ENCODE measurements at regions not wholly inside any gene's neighbourhood (a gene's known extent, or its start where the extent isn't known, plus 50 kb on each side); places are given as distances from the start of the nearest gene placed in this dataset.

GRCh38 chr6:11639376-11640235 is 102.1 kb downstream of the TMEM170B start:
- Histone ChIP-seq H3K4me3 (no peak overlapping the region), H3K4me1 (peaks cover 17 to 27% (median 17%) of the 10 kb centered on the region in 3 donors), H3K27ac (no peak overlapping the region), H3K27me3 (no peaks in the 10 kb centered on the region), H3K36me3 (no peaks in the 10 kb centered on the region), H3K9me3 (no peaks in the 10 kb centered on the region)
- FAIRE-seq (no peak), DNase-seq (no peak), ATAC-seq (no peak)
- no peak for TF ChIP-seq CTCF (IDR thresholded peaks at IDR 0.05)
- intact Hi-C loops (cut with DNase I) = no loop called here
- WGBS, 2 donors = 86 to 87% methylated on average over 5 of the region's 5 CpGs

DNA sequence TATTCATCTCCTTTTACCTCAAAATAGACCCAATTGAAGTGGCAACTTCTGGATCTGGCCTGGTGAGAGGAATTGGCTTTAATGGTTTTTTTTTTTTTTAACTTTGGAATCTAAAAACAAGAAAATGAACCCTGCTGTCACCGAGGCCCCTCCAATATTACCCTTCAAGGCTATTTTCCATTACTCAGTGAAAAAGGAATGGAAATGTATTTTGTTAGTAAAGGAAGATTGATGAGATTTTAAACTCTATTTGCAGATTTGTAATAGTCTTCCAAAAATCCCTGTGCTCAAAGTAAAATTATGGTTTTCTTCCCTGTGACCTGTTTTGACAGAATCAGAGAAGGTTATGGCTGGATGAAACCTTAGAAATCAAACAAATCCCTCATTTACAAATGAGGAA is 102.9 kb downstream of the TMEM170B start:
- intact Hi-C loops (cut with DNase I) = no loop called here
- no peak for TF ChIP-seq CTCF (IDR thresholded peaks at IDR 0.05)

GRCh38 chr6:11644071-11644470 is 106.5 kb downstream of the TMEM170B start:
- intact Hi-C loops (cut with DNase I) = no loop called here
- WGBS, 2 donors = 96 to 98% methylated on average over 2 of the region's 2 CpGs
- Histone ChIP-seq H3K36me3 (no peaks in the 10 kb centered on the region), H3K4me3 (no peak overlapping the region), H3K27me3 (no peaks in the 10 kb centered on the region), H3K4me1 (no peaks in the 10 kb centered on the region), H3K27ac (no peak overlapping the region), H3K9me3 (no peaks in the 10 kb centered on the region)
- TF ChIP-seq CTCF (IDR thresholded peaks at IDR 0.05) = no peak
- DNase-seq (no peak), ATAC-seq (no peak), FAIRE-seq (no peak)

More for the DNA sequence above, 102.9 kb downstream of the TMEM170B start:
- peaks cover 13 to 20% (median 14%) of the 10 kb centered on the region in 3 donors for H3K4me1 ChIP-seq
- no peak for DNase-seq
- no peaks in the 10 kb centered on the region for H3K36me3 ChIP-seq
- FAIRE-seq = no peak
- no peak overlapping the region for H3K4me3 ChIP-seq
- no peak for ATAC-seq
- no peaks in the 10 kb centered on the region for H3K9me3 ChIP-seq
- no peaks in the 10 kb centered on the region for H3K27me3 ChIP-seq
- no peak overlapping the region for H3K27ac ChIP-seq
- 84 to 96% methylated on average over 1 of the region's 1 CpG for WGBS, 2 donors

- Histone ChIP-seq H3K27me3 (no peaks in the 10 kb centered on the region), H3K4me1 (no peaks in the 10 kb centered on the region), H3K27ac (no peak overlapping the region), H3K9me3 (no peaks in the 10 kb centered on the region), H3K36me3 (no peaks in the 10 kb centered on the region), H3K4me3 (no peak overlapping the region)
- WGBS, 2 donors = 92 to 96% methylated on average over 4 of the region's 4 CpGs
- ATAC-seq (no peak), DNase-seq (no peak), FAIRE-seq (no peak)
- intact Hi-C loops (cut with DNase I) = no loop called here
- TF ChIP-seq CTCF (IDR thresholded peaks at IDR 0.05) = no peak
Measured at GRCh38 chr6:11644601-11645000, 107.1 kb downstream of the TMEM170B start.

DNA sequence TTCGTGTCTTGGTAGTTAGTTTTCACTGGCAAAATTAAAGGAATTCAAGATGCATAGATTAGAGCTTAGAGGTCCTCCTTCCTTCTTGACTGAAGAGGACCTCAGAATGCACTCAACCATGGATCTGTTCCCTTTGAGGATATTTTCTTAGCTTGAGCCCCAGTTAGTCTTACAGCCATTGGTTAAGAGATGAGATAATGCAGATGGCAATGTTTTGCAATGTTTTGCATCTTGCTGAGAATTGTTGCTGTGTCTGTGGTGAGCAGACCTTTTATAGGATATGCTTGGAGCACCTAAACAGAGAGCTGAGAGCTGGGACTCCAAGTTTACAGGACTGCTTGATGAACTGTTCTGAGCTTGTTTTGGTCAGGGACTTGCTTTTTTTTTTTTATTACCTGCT is 107.5 kb downstream of the TMEM170B start:
- Histone ChIP-seq H3K27ac (no peak overlapping the region), H3K27me3 (no peaks in the 10 kb centered on the region), H3K9me3 (no peaks in the 10 kb centered on the region), H3K36me3 (no peaks in the 10 kb centered on the region), H3K4me1 (no peaks in the 10 kb centered on the region), H3K4me3 (no peak overlapping the region)
- TF ChIP-seq CTCF (IDR thresholded peaks at IDR 0.05) = no peak
- no peak for FAIRE-seq
- DNase-seq = no peak
- intact Hi-C loops (cut with DNase I) = no loop called here
- 67 to 68% methylated on average over 1 of the region's 1 CpG for WGBS, 2 donors
- ATAC-seq = no peak
